CD4-positive, alpha-beta T cell (primary cell): ENCODE measurements at regions not wholly inside any gene's neighbourhood (a gene's known extent, or its start where the extent isn't known, plus 50 kb on each side); places are given as distances from the start of the nearest gene placed in this dataset.

ENCODE experiments used
- ATAC-seq: fragments of 200-7000 bp; cut with Tn5 transposase; one replicate; pipeline ENCODE4 v1.10.0; 2022; ENCODE audit warnings: mild to moderate bottlenecking; ENCODE audit not compliant: poor library complexity
- CTCF ChIA-PET: fragments of 350-600 bp; sonication (Branson Sonifier 250); formaldehyde crosslinking; loops from one replicate; lab custom pipeline; 2021; ENCODE audit warnings: antibody characterized with exemption, inconsistent platforms; lab: Charles Lee
- POLR2A ChIA-PET: fragments of 350-600 bp; sonication (Branson Sonifier 250); formaldehyde crosslinking; loops from one replicate; lab custom pipeline; 2021; ENCODE audit warnings: antibody characterized with exemption, inconsistent platforms; lab: Charles Lee
- DNase-seq, 14 experiments: peaks; one replicate each; pipeline ENCODE4 v3.0.0-alpha.2; 2013 to 2020; ENCODE audit warnings: mixed read lengths in 2 of 14
- H3K27ac ChIP-seq, 2 donors: one replicate each; pipeline versions ENCODE4 v1.5.1 to v1.7.0; 2013; ENCODE audit warnings: low read length in 2 of 2, low read depth in 1 of 2, mild to moderate bottlenecking in 1 of 2
- H3K27me3 ChIP-seq, 2 experiments: 1 replicate in 1 of 2; 2 replicates in 1 of 2; pipeline versions ENCODE4 v1.6.1 to v1.7.0; 2013; ENCODE audit warnings: low read length in 2 of 2, control low read depth in 1 of 2, mild to moderate bottlenecking in 1 of 2, moderate library complexity in 1 of 2; ENCODE audit not compliant: insufficient read depth in 2 of 2, control insufficient read depth in 1 of 2
- H3K36me3 ChIP-seq: one replicate; pipeline ENCODE4 v1.6.1; 2013; ENCODE audit warnings: low read length, control low read depth; ENCODE audit not compliant: insufficient read depth
- H3K4me1 ChIP-seq: one replicate; pipeline ENCODE4 v1.6.1; 2013; ENCODE audit warnings: low read length, control low read depth; ENCODE audit not compliant: insufficient read depth
- H3K4me3 ChIP-seq: one replicate; pipeline ENCODE4 v1.5.1; 2013; ENCODE audit warnings: mild to moderate bottlenecking, low read length, moderate library complexity
- H3K9me3 ChIP-seq, 2 experiments: 1 replicate in 1 of 2; 2 replicates in 1 of 2; pipeline versions ENCODE4 v1.6.1 to v1.7.0; 2013; ENCODE audit warnings: low read length in 2 of 2, mild to moderate bottlenecking in 2 of 2, control low read depth in 1 of 2, moderate library complexity in 1 of 2; ENCODE audit not compliant: control insufficient read depth in 1 of 2, insufficient read depth in 1 of 2
- H3K27ac Mint-ChIP-seq: one replicate; pipeline ENCODE4 v1.8.0; 2020; ENCODE audit warnings: mixed read lengths
- H3K27me3 Mint-ChIP-seq: one replicate; pipeline ENCODE4 v1.8.0; 2021; ENCODE audit warnings: mixed read lengths
- H3K36me3 Mint-ChIP-seq: one replicate; pipeline ENCODE4 v1.8.0; 2021; ENCODE audit warnings: low read depth, mixed read lengths
- H3K4me1 Mint-ChIP-seq: one replicate; pipeline ENCODE4 v1.8.0; 2021; ENCODE audit warnings: low read depth, mixed read lengths
- H3K4me3 Mint-ChIP-seq: one replicate; pipeline ENCODE4 v1.8.0; 2020; ENCODE audit warnings: mild to moderate bottlenecking, mixed read lengths
- H3K9me3 Mint-ChIP-seq: one replicate; pipeline ENCODE4 v1.8.0; 2020; ENCODE audit warnings: mixed read lengths
- CTCF ChIP-seq: fragments of 200-600 bp; IDR thresholded peaks from one replicate; pipeline ENCODE4 v1.8.0; 2022; ENCODE audit warnings: antibody characterized with exemption, mild to moderate bottlenecking
- intact Hi-C, 2 experiments: fragments of 100-400 bp; cut with DNase I in 1 of 2; cut with micrococcal nuclease in 1 of 2; formaldehyde crosslinking; loops; one replicate each; pipeline versions ENCODE4 v1.15.1 to v1.9.0; 2023 to 2025; cut with DNase I, micrococcal nuclease

GRCh38 chr7:84304407-84304806, 109.8 kb upstream of the SEMA3A start:
- intact Hi-C loops: no loop called here
- Histone ChIP-seq H3K9me3 (no peaks in the 10 kb centered on the region), H3K4me1 (no peaks in the 10 kb centered on the region), H3K27ac (no peak overlapping the region), H3K36me3 (no peaks in the 10 kb centered on the region), H3K4me3 (no peak overlapping the region), H3K27me3 (no peaks in the 10 kb centered on the region)
- ATAC-seq (no peak), DNase-seq (no peak)
- no peaks in the 10 kb centered on the region for H3K36me3 Mint-ChIP-seq
- ChIA-PET POLR2A (no interaction called here), CTCF (interaction anchor here (0.7 kb wide), 1 partner anchor 36 kb away, joined by 3 read pairs; no protein-coding TSS in a partner anchor)
- no peak overlapping the region for H3K27ac Mint-ChIP-seq
- H3K27me3 Mint-ChIP-seq: no peaks in the 10 kb centered on the region
- no peaks in the 10 kb centered on the region for H3K4me1 Mint-ChIP-seq
- no peak overlapping the region for H3K4me3 Mint-ChIP-seq
- no peaks in the 10 kb centered on the region for H3K9me3 Mint-ChIP-seq
- no peak for TF ChIP-seq CTCF

GRCh38 chr7:84302949-84303348, 108.4 kb upstream of the SEMA3A start:
- no peaks in the 10 kb centered on the region for H3K4me1 Mint-ChIP-seq
- no peak for TF ChIP-seq CTCF
- intact Hi-C loops: no loop called here

GRCh38 chr7:84297616-84298015, 103.0 kb upstream of the SEMA3A start:
- H3K4me3 ChIP-seq: no peak overlapping the region
- Mint-ChIP-seq H3K4me3 (no peak overlapping the region), H3K27ac (no peak overlapping the region), H3K9me3 (no peaks in the 10 kb centered on the region), H3K36me3 (no peaks in the 10 kb centered on the region), H3K27me3 (peaks cover 3% of the 10 kb centered on the region), H3K4me1 (no peaks in the 10 kb centered on the region)
- no peak for TF ChIP-seq CTCF
- no peak overlapping the region for H3K27ac ChIP-seq
- H3K27me3 ChIP-seq: no peaks in the 10 kb centered on the region
- no peaks in the 10 kb centered on the region for H3K36me3 ChIP-seq
- no peak for ATAC-seq
- H3K9me3 ChIP-seq: no peaks in the 10 kb centered on the region
- intact Hi-C loops: loop anchor here in 1 of 2 experiments (10.0 kb wide), 1 partner anchor 57 kb away; no protein-coding TSS in a partner anchor
- POLR2A ChIA-PET: no interaction called here
- CTCF ChIA-PET: no interaction called here
- no peak for DNase-seq
- H3K4me1 ChIP-seq: no peaks in the 10 kb centered on the region

More at GRCh38 chr7:84302949-84303348, 108.4 kb upstream of the SEMA3A start:
- no peaks in the 10 kb centered on the region for H3K4me1 ChIP-seq
- no peaks in the 10 kb centered on the region for H3K27me3 ChIP-seq
- H3K4me3 Mint-ChIP-seq: no peak overlapping the region
- ChIA-PET POLR2A (no interaction called here), CTCF (no interaction called here)
- ATAC-seq: no peak
- H3K9me3 Mint-ChIP-seq: no peaks in the 10 kb centered on the region
- H3K27ac Mint-ChIP-seq: no peak overlapping the region
- no peak overlapping the region for H3K27ac ChIP-seq
- H3K36me3 Mint-ChIP-seq: no peaks in the 10 kb centered on the region
- no peak for DNase-seq
- H3K27me3 Mint-ChIP-seq: no peaks in the 10 kb centered on the region
- no peak overlapping the region for H3K4me3 ChIP-seq
- H3K9me3 ChIP-seq: no peaks in the 10 kb centered on the region
- no peaks in the 10 kb centered on the region for H3K36me3 ChIP-seq
